ENCODE measurements at regions not wholly inside any gene's neighbourhood (a gene's known extent, or its start where the extent isn't known, plus 50 kb on each side); places are given as distances from the start of the nearest gene placed in this dataset.

DNA sequence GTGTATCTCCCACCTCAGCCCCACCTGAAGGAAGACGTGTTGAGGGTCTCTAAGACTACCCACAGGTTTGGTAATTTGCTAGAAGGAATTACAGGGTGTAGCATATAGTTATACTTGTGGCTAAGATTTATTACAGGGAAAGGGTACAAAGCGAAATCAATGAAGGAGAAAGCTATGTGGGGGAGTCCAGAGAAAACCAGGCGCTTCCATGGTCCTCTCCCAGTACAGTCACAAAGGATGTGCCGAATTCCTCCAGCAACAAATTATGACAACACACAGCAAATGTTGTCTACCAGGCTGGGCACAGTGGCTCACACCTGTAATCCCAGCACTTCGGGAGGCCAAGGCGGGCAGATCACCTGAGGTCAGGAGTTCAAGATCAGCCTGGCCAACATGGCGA lies 64.1 kb upstream of the TGM3 start:
- TF ChIP-seq, protein P1, sequence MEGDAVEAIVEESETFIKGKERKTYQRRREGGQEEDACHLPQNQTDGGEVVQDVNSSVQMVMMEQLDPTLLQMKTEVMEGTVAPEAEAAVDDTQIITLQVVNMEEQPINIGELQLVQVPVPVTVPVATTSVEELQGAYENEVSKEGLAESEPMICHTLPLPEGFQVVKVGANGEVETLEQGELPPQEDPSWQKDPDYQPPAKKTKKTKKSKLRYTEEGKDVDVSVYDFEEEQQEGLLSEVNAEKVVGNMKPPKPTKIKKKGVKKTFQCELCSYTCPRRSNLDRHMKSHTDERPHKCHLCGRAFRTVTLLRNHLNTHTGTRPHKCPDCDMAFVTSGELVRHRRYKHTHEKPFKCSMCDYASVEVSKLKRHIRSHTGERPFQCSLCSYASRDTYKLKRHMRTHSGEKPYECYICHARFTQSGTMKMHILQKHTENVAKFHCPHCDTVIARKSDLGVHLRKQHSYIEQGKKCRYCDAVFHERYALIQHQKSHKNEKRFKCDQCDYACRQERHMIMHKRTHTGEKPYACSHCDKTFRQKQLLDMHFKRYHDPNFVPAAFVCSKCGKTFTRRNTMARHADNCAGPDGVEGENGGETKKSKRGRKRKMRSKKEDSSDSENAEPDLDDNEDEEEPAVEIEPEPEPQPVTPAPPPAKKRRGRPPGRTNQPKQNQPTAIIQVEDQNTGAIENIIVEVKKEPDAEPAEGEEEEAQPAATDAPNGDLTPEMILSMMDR (conservative IDR thresholded peaks at IDR 0.05; ENCODE audit: low read length), result no peak
- TF ChIP-seq EZH2phosphoT487 (IDR thresholded peaks at IDR 0.05; ENCODE audit: borderline replicate concordance, low read depth, low read length), result no peak

Measured in OCI-LY7 (cell line).